H1 (cell line): ENCODE measurements at regions not wholly inside any gene's neighbourhood (a gene's known extent, or its start where the extent isn't known, plus 50 kb on each side); places are given as distances from the start of the nearest gene placed in this dataset.

Experiments used
- CTCF ChIA-PET: fragments of 300-600 bp; sonication (Branson Sonifier 250); formaldehyde crosslinking; loops from one replicate; lab custom pipeline; 2021; ENCODE audit not compliant: partially characterized antibody; lab: Charles Lee
- POLR2A ChIA-PET: fragments of 300-600 bp; sonication (Branson Sonifier 250); formaldehyde crosslinking; loops from one replicate; lab custom pipeline; 2021; ENCODE audit warnings: inconsistent platforms; ENCODE audit not compliant: partially characterized antibody; lab: Charles Lee
- DNase-seq, 2 experiments: peaks; one replicate each; pipeline versions ENCODE4 v3.0.0 to v3.0.0-alpha.2; 2010 to 2022; ENCODE audit warnings: low spot score in 2 of 2, low read depth in 1 of 2, mixed read lengths in 1 of 2
- FAIRE-seq: peaks from 2 replicates; lab custom pipeline; 2011; peaks lifted over from hg19 to GRCh38; lab: Jason Lieb, UNC
- H2AFZ ChIP-seq: 2 replicates; pipeline ENCODE4 v1.8.1; 2012; ENCODE audit warnings: low read length, inconsistent platforms
- H2AK5ac ChIP-seq: 2 replicates; pipeline ENCODE4 v1.6.1; 2013; ENCODE audit warnings: low read depth, low read length
- H2BK120ac ChIP-seq: replicated peaks from 2 replicates; pipeline ENCODE3; 2013; ENCODE audit warnings: low read depth, low read length, inconsistent platforms
- H2BK12ac ChIP-seq: 2 replicates; pipeline ENCODE4 v1.6.1; 2013; ENCODE audit warnings: low read depth, low read length
- H2BK15ac ChIP-seq: 2 replicates; pipeline ENCODE4 v1.6.1; 2013; ENCODE audit warnings: low read length
- H2BK20ac ChIP-seq: 2 replicates; pipeline ENCODE4 v1.6.1; 2013; ENCODE audit warnings: low read length
- H2BK5ac ChIP-seq: 2 replicates; pipeline ENCODE4 v1.6.1; 2013; ENCODE audit warnings: low read depth, low read length
- H3K14ac ChIP-seq: 2 replicates; pipeline ENCODE4 v1.6.1; 2013; ENCODE audit warnings: inconsistent platforms; ENCODE audit not compliant: insufficient read length
- H3K18ac ChIP-seq: 2 replicates; pipeline ENCODE4 v1.6.1; 2013; ENCODE audit warnings: low read length; ENCODE audit errors: extremely low read depth
- H3K23ac ChIP-seq: 2 replicates; pipeline ENCODE4 v1.6.1; 2013; ENCODE audit warnings: inconsistent platforms; ENCODE audit not compliant: insufficient read length
- H3K23me2 ChIP-seq: 2 replicates; pipeline ENCODE4 v1.6.1; 2013; ENCODE audit warnings: low read depth, low read length
- H3K27ac ChIP-seq: 2 replicates; pipeline ENCODE4 v1.6.1; 2011; ENCODE audit warnings: low read depth, low read length, inconsistent platforms
- H3K27me3 ChIP-seq, 4 experiments: replicated peaks in 1 of 4; 1 replicate in 1 of 4; 2 replicates in 3 of 4; pipeline versions ENCODE4 v1.6.1 to v1.8.1; 2011 to 2013; ENCODE audit warnings: low read length in 3 of 4, mild to moderate bottlenecking in 3 of 4, inconsistent platforms in 2 of 4, mixed read lengths in 2 of 4, moderate library complexity in 1 of 4; ENCODE audit not compliant: control insufficient read depth in 3 of 4, insufficient read depth in 3 of 4; ENCODE audit errors: extremely low read depth in 1 of 4
- H3K36me3 ChIP-seq, 4 experiments: 2 replicates each; pipeline versions ENCODE4 v1.6.1 to v1.8.1; 2011 to 2013; ENCODE audit warnings: mild to moderate bottlenecking in 4 of 4, low read length in 3 of 4, moderate library complexity in 2 of 4, control low read depth in 1 of 4, inconsistent platforms in 1 of 4; ENCODE audit not compliant: insufficient read depth in 4 of 4, control insufficient read depth in 2 of 4
- H3K4ac ChIP-seq: replicated peaks from 2 replicates; pipeline ENCODE3; 2013; ENCODE audit warnings: low read length, low read depth, mixed read lengths, inconsistent platforms; ENCODE audit not compliant: insufficient read length
- H3K4me1 ChIP-seq, 4 experiments: replicated peaks in 1 of 4; 1 replicate in 1 of 4; 2 replicates in 3 of 4; pipeline versions ENCODE4 v1.6.1 to v1.8.1; 2011 to 2013; ENCODE audit warnings: low read length in 3 of 4, inconsistent platforms in 2 of 4, mixed read lengths in 1 of 4; ENCODE audit not compliant: insufficient read depth in 4 of 4, control insufficient read depth in 3 of 4
- H3K4me2 ChIP-seq, 2 experiments: 2 replicates each; pipeline versions ENCODE4 v1.6.1 to v1.8.1; 2011 to 2013; ENCODE audit warnings: low read depth in 2 of 2, low read length in 2 of 2, control low read depth in 1 of 2, inconsistent platforms in 1 of 2, mild to moderate bottlenecking in 1 of 2; ENCODE audit not compliant: insufficient read depth in 1 of 2
- H3K4me3 ChIP-seq, 4 experiments: fragments of 200-600, 300-600 bp in 1 of 4; sonication (generic), shearing (Covaris generic), sonication (Bioruptor Twin) in 1 of 4; 2 replicates each; pipeline versions ENCODE4 v1.5.1 to v1.8.1; 2011 to 2016; ENCODE audit warnings: low read length in 4 of 4, low read depth in 3 of 4, control low read depth in 2 of 4, inconsistent platforms in 2 of 4, mild to moderate bottlenecking in 2 of 4, mixed read lengths in 1 of 4, moderate library complexity in 1 of 4; ENCODE audit not compliant: insufficient read depth in 2 of 4; ENCODE audit errors: extremely low read depth in 1 of 4
- H3K56ac ChIP-seq: replicated peaks from 2 replicates; pipeline ENCODE3; 2013; ENCODE audit warnings: low read depth, mild to moderate bottlenecking, mixed read lengths, low read length, inconsistent platforms; ENCODE audit not compliant: insufficient read length
- H3K79me1 ChIP-seq: 2 replicates; pipeline ENCODE4 v1.6.1; 2013; ENCODE audit warnings: low read depth, low read length, control low read depth
- H3K79me2 ChIP-seq, 2 experiments: 2 replicates each; pipeline versions ENCODE4 v1.6.1 to v1.8.1; 2012 to 2013; ENCODE audit warnings: low read length in 2 of 2, mild to moderate bottlenecking in 2 of 2, inconsistent platforms in 1 of 2; ENCODE audit not compliant: insufficient read depth in 2 of 2, control insufficient read depth in 1 of 2
- H3K9ac ChIP-seq, 4 experiments: replicated peaks in 1 of 4; 1 replicate in 1 of 4; 2 replicates in 3 of 4; pipeline versions ENCODE4 v1.6.1 to v1.8.1; 2011 to 2013; ENCODE audit warnings: low read depth in 3 of 4, low read length in 3 of 4, control low read depth in 2 of 4, mild to moderate bottlenecking in 2 of 4, moderate library complexity in 2 of 4, inconsistent platforms in 1 of 4; ENCODE audit errors: extremely low read depth in 1 of 4
- H3K9me3 ChIP-seq, 2 experiments: 2 replicates each; pipeline versions ENCODE4 v1.6.1 to v1.8.1; 2012 to 2013; ENCODE audit warnings: mild to moderate bottlenecking in 2 of 2, moderate library complexity in 2 of 2, control low read depth in 1 of 2, inconsistent platforms in 1 of 2, low read depth in 1 of 2, low read length in 1 of 2, mixed read lengths in 1 of 2; ENCODE audit not compliant: insufficient read depth in 2 of 2
- H4K20me1 ChIP-seq, 2 experiments: replicated peaks in 1 of 2; 2 replicates each; pipeline versions ENCODE3 to v1.8.1; 2011 to 2013; ENCODE audit warnings: inconsistent platforms in 2 of 2, low read length in 2 of 2, mild to moderate bottlenecking in 1 of 2; ENCODE audit not compliant: insufficient read depth in 2 of 2, control insufficient read depth in 1 of 2
- H4K5ac ChIP-seq: 2 replicates; pipeline ENCODE4 v1.6.1; 2013; ENCODE audit warnings: low read length, low read depth, mixed read lengths, inconsistent platforms; ENCODE audit not compliant: insufficient read length
- H4K8ac ChIP-seq: 2 replicates; pipeline ENCODE4 v1.8.0; 2013; ENCODE audit warnings: mild to moderate bottlenecking, moderate library complexity, low read length, inconsistent platforms; ENCODE audit not compliant: insufficient read depth; ENCODE audit errors: extremely low read depth
- H4K91ac ChIP-seq: replicated peaks from 2 replicates; pipeline ENCODE3; 2013; ENCODE audit warnings: low read length, mixed read lengths, inconsistent platforms; ENCODE audit not compliant: insufficient read length
- JUN ChIP-seq: IDR thresholded peaks from 2 replicates; pipeline ENCODE4 v1.6.1; 2011; ENCODE audit warnings: low read depth, mild to moderate bottlenecking, improper control_type of control experiment, low read length
- WGBS, 2 experiments: shearing (Covaris generic) in 1 of 2; methylation state at CpG; one replicate each; pipeline versions ENCODE4 v1.1.6 to v1.1.7; 2013 to 2015; ENCODE audit warnings: low lambda C conversion rate in 2 of 2, mixed read lengths in 2 of 2, inconsistent platforms in 1 of 2, low coverage in 1 of 2, missing lambda C conversion rate in 1 of 2; ENCODE audit not compliant: insufficient replicate concordance in 2 of 2, insufficient coverage in 1 of 2, insufficient read length in 1 of 2; ENCODE audit errors: extremely low coverage in 1 of 2, missing lambda C conversion rate in 1 of 2; 5-methylcytosine and 5-hydroxymethylcytosine counted together

- no peak overlapping the region for H2BK15ac ChIP-seq
- H4K91ac ChIP-seq: no peak overlapping the region
- CTCF ChIA-PET: interaction anchor here (0.6 to 1.1 kb wide), 3 partner anchors 33 to 297 kb away, joined by 3 read pairs; no protein-coding TSS in a partner anchor
- DNase-seq: no peak
- H4K5ac ChIP-seq: no peak overlapping the region
- no peak overlapping the region for H2AK5ac ChIP-seq
- H3K18ac ChIP-seq: no peak overlapping the region
- H2BK5ac ChIP-seq: no peak overlapping the region
- no peak overlapping the region for H3K4me3 ChIP-seq
- FAIRE-seq: no peak
- POLR2A ChIA-PET: no interaction called here
- no peak overlapping the region; the same call in 1 of the 2 replicates for H2AFZ ChIP-seq
- no peak overlapping the region for H3K23ac ChIP-seq
- H3K27me3 ChIP-seq: no peaks in the 10 kb centered on the region
- no peaks in the 10 kb centered on the region for H3K36me3 ChIP-seq
- no peaks in the 10 kb centered on the region for H3K79me1 ChIP-seq
- no peak overlapping the region for H2BK120ac ChIP-seq
- H3K56ac ChIP-seq: no peak overlapping the region
- WGBS, 2 experiments: 94% methylated on average over 1 of the region's 1 CpG; no CpG with 5 or more reads in 1 of the 2 experiments
- no peaks in the 10 kb centered on the region for H3K23me2 ChIP-seq
- no peaks in the 10 kb centered on the region for H3K79me2 ChIP-seq
- no peak overlapping the region for H3K4me2 ChIP-seq
- no peaks in the 10 kb centered on the region for H3K9me3 ChIP-seq
- no peak overlapping the region for H3K14ac ChIP-seq
- no peak overlapping the region for H2BK20ac ChIP-seq
- H2BK12ac ChIP-seq: no peak overlapping the region
- no peak for TF ChIP-seq JUN
- no peaks in the 10 kb centered on the region for H3K4me1 ChIP-seq
- H3K9ac ChIP-seq: no peak overlapping the region
- no peaks in the 10 kb centered on the region for H4K20me1 ChIP-seq
- no peak overlapping the region for H3K4ac ChIP-seq
- no peak overlapping the region for H4K8ac ChIP-seq
- H3K27ac ChIP-seq: no peak overlapping the region
Measured at GRCh38 chr6:84921891-84922290, 157.5 kb upstream of the TBX18 start.
